ENCODE measurements at regions not wholly inside any gene's neighbourhood (a gene's known extent, or its start where the extent isn't known, plus 50 kb on each side); places are given as distances from the start of the nearest gene placed in this dataset.

DNA sequence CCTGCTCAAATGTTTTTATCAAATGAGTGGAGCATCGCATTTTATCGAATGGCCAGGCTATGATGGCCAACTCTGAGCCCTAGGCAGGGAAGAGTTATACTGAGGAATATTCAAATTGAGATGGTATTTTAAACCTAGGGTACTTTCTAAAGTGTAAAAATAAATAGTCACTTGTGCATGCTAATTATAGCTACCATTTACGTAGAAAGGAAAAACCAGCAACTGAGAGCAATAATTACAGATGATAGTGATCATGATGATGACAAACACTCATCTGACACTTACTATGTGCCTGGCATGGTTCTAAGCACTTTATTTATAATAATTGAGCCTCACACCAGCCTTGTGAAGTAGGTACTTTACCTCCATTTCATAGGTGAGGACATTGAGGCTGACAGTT is 455.7 kb downstream of the CD83 start:
- TF ChIP-seq, protein P1, sequence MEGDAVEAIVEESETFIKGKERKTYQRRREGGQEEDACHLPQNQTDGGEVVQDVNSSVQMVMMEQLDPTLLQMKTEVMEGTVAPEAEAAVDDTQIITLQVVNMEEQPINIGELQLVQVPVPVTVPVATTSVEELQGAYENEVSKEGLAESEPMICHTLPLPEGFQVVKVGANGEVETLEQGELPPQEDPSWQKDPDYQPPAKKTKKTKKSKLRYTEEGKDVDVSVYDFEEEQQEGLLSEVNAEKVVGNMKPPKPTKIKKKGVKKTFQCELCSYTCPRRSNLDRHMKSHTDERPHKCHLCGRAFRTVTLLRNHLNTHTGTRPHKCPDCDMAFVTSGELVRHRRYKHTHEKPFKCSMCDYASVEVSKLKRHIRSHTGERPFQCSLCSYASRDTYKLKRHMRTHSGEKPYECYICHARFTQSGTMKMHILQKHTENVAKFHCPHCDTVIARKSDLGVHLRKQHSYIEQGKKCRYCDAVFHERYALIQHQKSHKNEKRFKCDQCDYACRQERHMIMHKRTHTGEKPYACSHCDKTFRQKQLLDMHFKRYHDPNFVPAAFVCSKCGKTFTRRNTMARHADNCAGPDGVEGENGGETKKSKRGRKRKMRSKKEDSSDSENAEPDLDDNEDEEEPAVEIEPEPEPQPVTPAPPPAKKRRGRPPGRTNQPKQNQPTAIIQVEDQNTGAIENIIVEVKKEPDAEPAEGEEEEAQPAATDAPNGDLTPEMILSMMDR (IDR thresholded peaks at IDR 0.05 in 2 of 3, conservative IDR thresholded peaks at IDR 0.05 in 1 of 3; ENCODE audit: borderline replicate concordance in 1 of 3, insufficient read depth in 1 of 3, low read depth in 2 of 3, low read length in 2 of 3): no peak
- TF ChIP-seq EZH2 (IDR thresholded peaks at IDR 0.05): no peak
- TF ChIP-seq YY1 (IDR thresholded peaks at IDR 0.05; ENCODE audit: extremely low read depth, insufficient replicate concordance, low read depth, low read length): no peak
- TF ChIP-seq POLR2A (IDR thresholded peaks at IDR 0.05; ENCODE audit: borderline replicate concordance, extremely low read depth, insufficient read depth, insufficient read length): no peak
- no peak for TF ChIP-seq EZH2phosphoT487 (IDR thresholded peaks at IDR 0.05; ENCODE audit: borderline replicate concordance)
- no peak for TF ChIP-seq SP1 (IDR thresholded peaks at IDR 0.05; ENCODE audit: low read depth)
- no peak for TF ChIP-seq CEBPB (IDR thresholded peaks at IDR 0.05; ENCODE audit: low read depth)
- no peak for TF ChIP-seq SRF (IDR thresholded peaks at IDR 0.05; ENCODE audit: low read depth)
- no peak for TF ChIP-seq JUND (IDR thresholded peaks at IDR 0.05)
- TF ChIP-seq, protein P2, sequence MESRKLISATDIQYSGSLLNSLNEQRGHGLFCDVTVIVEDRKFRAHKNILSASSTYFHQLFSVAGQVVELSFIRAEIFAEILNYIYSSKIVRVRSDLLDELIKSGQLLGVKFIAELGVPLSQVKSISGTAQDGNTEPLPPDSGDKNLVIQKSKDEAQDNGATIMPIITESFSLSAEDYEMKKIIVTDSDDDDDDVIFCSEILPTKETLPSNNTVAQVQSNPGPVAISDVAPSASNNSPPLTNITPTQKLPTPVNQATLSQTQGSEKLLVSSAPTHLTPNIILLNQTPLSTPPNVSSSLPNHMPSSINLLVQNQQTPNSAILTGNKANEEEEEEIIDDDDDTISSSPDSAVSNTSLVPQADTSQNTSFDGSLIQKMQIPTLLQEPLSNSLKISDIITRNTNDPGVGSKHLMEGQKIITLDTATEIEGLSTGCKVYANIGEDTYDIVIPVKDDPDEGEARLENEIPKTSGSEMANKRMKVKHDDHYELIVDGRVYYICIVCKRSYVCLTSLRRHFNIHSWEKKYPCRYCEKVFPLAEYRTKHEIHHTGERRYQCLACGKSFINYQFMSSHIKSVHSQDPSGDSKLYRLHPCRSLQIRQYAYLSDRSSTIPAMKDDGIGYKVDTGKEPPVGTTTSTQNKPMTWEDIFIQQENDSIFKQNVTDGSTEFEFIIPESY (IDR thresholded peaks at IDR 0.05; ENCODE audit: extremely low read depth, insufficient replicate concordance, low read length): no peak
- no peak for TF ChIP-seq RAD21 (IDR thresholded peaks at IDR 0.05; ENCODE audit: low read depth)

All from HCT116 (cell line).